Stomach (tissue), 4 donors: ENCODE measurements at regions not wholly inside any gene's neighbourhood (a gene's known extent, or its start where the extent isn't known, plus 50 kb on each side); places are given as distances from the start of the nearest gene placed in this dataset.

Source experiments
- EP300 ChIP-seq: sonication (generic); formaldehyde crosslinking; IDR thresholded peaks from one replicate; pipeline ENCODE4 v1.6.1; 2017; ENCODE audit warnings: antibody characterized with exemption
- POLR2A ChIP-seq, 4 donors: fragments of 450-650 bp; IDR thresholded peaks; one replicate each; pipeline ENCODE4 v1.6.1; 2016; ENCODE audit warnings: antibody characterized with exemption in 4 of 4, control low read depth in 2 of 4, mild to moderate bottlenecking in 1 of 4, moderate library complexity in 1 of 4
- TF ChIP-seq, protein P1 (sequence below), 7 experiments: fragments of 450-650 bp in 4 of 7; fragments of 200-600 bp in 3 of 7; sonication (generic) in 3 of 7; IDR thresholded peaks; one replicate each; pipeline ENCODE4 v1.5.1; 2016 to 2019; ENCODE audit warnings: antibody characterized with exemption in 7 of 7, control low read depth in 2 of 7, mild to moderate bottlenecking in 1 of 7

DNA sequence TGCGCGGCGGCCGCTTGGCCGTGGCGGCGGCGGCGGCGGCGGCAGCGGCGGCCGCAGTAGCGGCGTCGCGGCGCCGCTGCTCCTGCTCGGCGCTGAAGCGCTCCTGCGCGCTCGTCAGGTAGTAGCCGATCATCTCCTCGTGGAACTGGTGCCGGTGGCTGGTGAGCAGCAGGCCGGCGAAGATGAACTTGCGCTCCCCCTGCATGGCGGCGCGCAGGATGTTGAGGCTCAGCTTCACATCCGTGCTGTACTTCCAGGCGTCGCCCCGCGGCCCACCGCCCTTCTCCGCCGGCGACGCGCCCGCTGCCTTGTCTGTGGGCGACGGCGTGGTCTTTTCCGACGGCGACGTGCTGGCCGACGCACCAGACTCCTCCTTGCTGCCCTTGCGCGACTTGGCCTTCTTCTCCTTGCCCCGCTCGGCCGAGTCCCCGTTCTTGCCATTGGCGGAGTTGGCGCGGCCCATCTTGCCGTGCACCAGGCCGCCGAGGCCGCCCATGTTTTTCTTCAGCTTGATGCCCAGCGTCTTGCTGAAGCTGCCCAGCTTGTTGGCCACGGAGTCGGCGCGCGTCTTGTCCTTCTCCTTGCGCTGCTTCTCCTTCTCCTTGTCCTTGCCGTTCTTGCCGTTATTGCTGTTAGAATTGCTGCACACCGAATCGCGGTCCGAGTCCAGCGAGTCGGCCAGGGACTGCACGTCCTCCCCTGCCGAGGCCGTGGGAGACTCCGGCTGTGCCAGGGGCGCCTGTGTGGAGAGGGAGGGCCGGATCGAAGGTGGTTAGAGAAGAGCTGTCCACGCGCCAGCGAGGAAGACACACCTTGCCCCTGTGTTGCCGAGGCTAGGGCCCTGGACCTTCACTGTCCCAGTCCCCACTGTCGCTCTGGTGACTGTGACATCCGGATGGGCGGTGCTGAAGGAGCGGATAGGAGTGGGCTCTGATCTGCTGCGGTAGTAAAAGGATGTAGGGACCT is 157.6 kb downstream of the KLF13 start:
- TF ChIP-seq, protein P1, sequence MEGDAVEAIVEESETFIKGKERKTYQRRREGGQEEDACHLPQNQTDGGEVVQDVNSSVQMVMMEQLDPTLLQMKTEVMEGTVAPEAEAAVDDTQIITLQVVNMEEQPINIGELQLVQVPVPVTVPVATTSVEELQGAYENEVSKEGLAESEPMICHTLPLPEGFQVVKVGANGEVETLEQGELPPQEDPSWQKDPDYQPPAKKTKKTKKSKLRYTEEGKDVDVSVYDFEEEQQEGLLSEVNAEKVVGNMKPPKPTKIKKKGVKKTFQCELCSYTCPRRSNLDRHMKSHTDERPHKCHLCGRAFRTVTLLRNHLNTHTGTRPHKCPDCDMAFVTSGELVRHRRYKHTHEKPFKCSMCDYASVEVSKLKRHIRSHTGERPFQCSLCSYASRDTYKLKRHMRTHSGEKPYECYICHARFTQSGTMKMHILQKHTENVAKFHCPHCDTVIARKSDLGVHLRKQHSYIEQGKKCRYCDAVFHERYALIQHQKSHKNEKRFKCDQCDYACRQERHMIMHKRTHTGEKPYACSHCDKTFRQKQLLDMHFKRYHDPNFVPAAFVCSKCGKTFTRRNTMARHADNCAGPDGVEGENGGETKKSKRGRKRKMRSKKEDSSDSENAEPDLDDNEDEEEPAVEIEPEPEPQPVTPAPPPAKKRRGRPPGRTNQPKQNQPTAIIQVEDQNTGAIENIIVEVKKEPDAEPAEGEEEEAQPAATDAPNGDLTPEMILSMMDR (IDR thresholded peaks at IDR 0.05): no peak
- no peak for TF ChIP-seq POLR2A (IDR thresholded peaks at IDR 0.05)
- TF ChIP-seq EP300: no peak
